ENCODE measurements at regions not wholly inside any gene's neighbourhood (a gene's known extent, or its start where the extent isn't known, plus 50 kb on each side); places are given as distances from the start of the nearest gene placed in this dataset.
A peak's percentile ranks its signal among the peaks of the same experiment; 100 is the strongest.

DNA sequence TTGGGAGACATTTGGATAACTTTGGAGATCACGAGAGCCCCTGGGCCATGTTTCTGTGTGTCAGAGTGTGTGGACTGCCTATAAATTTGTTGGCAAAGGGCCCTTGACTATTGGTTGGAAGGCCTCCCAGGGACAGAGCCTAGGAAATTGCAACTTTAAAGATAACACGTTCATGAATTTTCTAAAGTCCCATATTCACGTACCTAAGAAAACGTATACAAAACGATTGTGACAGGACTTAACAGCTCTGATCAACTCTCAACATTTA lies 55.8 kb downstream of the DOP1B start:
- WGBS (ENCODE audit: low lambda C conversion rate) = 92% methylated on average over 5 of the region's 5 CpGs
- no peak for TF ChIP-seq MEF2A (IDR thresholded peaks at IDR 0.05; ENCODE audit: borderline replicate concordance, low read depth)
- no peak for TF ChIP-seq RCOR1 (IDR thresholded peaks at IDR 0.05; ENCODE audit: low read length)
- TF ChIP-seq, protein P1, sequence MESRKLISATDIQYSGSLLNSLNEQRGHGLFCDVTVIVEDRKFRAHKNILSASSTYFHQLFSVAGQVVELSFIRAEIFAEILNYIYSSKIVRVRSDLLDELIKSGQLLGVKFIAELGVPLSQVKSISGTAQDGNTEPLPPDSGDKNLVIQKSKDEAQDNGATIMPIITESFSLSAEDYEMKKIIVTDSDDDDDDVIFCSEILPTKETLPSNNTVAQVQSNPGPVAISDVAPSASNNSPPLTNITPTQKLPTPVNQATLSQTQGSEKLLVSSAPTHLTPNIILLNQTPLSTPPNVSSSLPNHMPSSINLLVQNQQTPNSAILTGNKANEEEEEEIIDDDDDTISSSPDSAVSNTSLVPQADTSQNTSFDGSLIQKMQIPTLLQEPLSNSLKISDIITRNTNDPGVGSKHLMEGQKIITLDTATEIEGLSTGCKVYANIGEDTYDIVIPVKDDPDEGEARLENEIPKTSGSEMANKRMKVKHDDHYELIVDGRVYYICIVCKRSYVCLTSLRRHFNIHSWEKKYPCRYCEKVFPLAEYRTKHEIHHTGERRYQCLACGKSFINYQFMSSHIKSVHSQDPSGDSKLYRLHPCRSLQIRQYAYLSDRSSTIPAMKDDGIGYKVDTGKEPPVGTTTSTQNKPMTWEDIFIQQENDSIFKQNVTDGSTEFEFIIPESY (IDR thresholded peaks at IDR 0.05; ENCODE audit: borderline replicate concordance, low read depth) = no peak
- TF ChIP-seq POLR2AphosphoS5 (IDR thresholded peaks at IDR 0.05; ENCODE audit: low read depth, low read length) = no peak
- TF ChIP-seq, protein P2, sequence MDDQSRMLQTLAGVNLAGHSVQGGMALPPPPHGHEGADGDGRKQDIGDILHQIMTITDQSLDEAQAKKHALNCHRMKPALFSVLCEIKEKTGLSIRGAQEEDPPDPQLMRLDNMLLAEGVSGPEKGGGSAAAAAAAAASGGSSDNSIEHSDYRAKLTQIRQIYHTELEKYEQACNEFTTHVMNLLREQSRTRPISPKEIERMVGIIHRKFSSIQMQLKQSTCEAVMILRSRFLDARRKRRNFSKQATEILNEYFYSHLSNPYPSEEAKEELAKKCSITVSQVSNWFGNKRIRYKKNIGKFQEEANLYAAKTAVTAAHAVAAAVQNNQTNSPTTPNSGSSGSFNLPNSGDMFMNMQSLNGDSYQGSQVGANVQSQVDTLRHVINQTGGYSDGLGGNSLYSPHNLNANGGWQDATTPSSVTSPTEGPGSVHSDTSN (IDR thresholded peaks at IDR 0.05) = no peak
- TF ChIP-seq SMC3 (IDR thresholded peaks at IDR 0.05; ENCODE audit: low read depth, low read length) = no peak
- no peak for TF ChIP-seq EZH2phosphoT487 (IDR thresholded peaks at IDR 0.05; ENCODE audit: borderline replicate concordance, low read depth)
- no peak for TF ChIP-seq GABPA (IDR thresholded peaks at IDR 0.05; ENCODE audit: low read depth)

DNA sequence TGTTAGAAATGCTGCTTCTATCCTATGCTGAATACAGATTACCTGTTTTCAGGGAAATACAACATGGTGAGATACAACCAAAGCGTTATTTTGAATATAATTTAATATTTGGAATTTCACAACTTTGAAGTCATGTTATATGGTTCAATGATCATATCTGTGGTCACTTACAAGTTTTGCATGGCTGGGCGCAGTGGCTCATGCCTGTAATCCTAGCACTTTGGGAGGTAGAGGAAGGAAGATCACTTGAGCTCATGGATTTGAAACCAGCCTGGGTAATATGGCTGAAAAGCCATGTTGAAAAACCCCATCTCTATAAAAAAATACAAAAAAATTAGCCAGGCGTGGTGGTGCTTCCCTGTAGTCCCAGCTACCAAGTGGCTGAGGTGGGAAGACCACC lies 57.9 kb downstream of the DOP1B start:
- Histone ChIP-seq H3K4me1 (ENCODE audit: control insufficient read depth in 1 of 2, insufficient read depth in 2 of 2, low read depth in 1 of 2, low read length in 1 of 2) (peaks cover 0 to 26% of the 10 kb centered on the region in 2 experiments; a peak in 2 of 4 replicates), H3K9me2 (no peaks in the 10 kb centered on the region), H3K9me3 (no peaks in the 10 kb centered on the region), H3K36me3 (replicated peaks in 1 of 2; ENCODE audit: control insufficient read depth in 1 of 2, insufficient read depth in 2 of 2, low read length in 1 of 2) (peaks cover 3 to 17% of the 10 kb centered on the region in 2 experiments), H3K9ac (no peak overlapping the region), H3F3A (replicated peaks; ENCODE audit: insufficient read depth) (peaks cover 26% of the 10 kb centered on the region), H3K27me3 (ENCODE audit: insufficient read depth) (no peaks in the 10 kb centered on the region), H3K79me2 (ENCODE audit: insufficient read depth) (no peaks in the 10 kb centered on the region), H3K4me2 (no peak overlapping the region), H2AFZ (ENCODE audit: low read depth) (no peak overlapping the region), H3K27ac (ENCODE audit: low read depth in 2 of 2, low read length in 1 of 2) (no peak overlapping the region), H4K20me1 (ENCODE audit: insufficient read depth) (no peaks in the 10 kb centered on the region), H3K4me3 (ENCODE audit: low read depth in 2 of 2, low read length in 1 of 2) (no peak overlapping the region)
- TF ChIP-seq NRF1 (IDR thresholded peaks at IDR 0.05; ENCODE audit: low read depth, low read length) (no peak), GATA2 (CRISPR knock-in tag; IDR thresholded peaks at IDR 0.05) (no peak)
- DNase-seq = no peak
- ChIA-PET POLR2A (no interaction called here), CTCF (interaction anchor here (3.3 kb wide), 1 partner anchor 73 kb away, joined by 10 read pairs; no protein-coding TSS in a partner anchor)
- WGBS (ENCODE audit: low lambda C conversion rate) = 96% methylated on average over 3 of the region's 3 CpGs

More for the DNA sequence above, 55.8 kb downstream of the DOP1B start:
- Histone ChIP-seq H3K4me1 (ENCODE audit: control insufficient read depth in 1 of 2, insufficient read depth in 2 of 2, low read depth in 1 of 2, low read length in 1 of 2) (peaks cover 0 to 37% of the 10 kb centered on the region in 2 experiments; a peak in 2 of 4 replicates), H3K9me2 (no peaks in the 10 kb centered on the region), H2AFZ (ENCODE audit: low read depth) (peak overlapping the region; percentile 42; the same call in 1 of the 2 replicates), H3K4me3 (ENCODE audit: low read depth in 2 of 2, low read length in 1 of 2) (no peak overlapping the region), H3K9me3 (no peaks in the 10 kb centered on the region), H4K20me1 (ENCODE audit: insufficient read depth) (no peaks in the 10 kb centered on the region), H3K27me3 (ENCODE audit: insufficient read depth) (no peaks in the 10 kb centered on the region), H3K4me2 (0 out of 2 replicates have a peak overlapping the region, but pooled peaks have one; percentile 41), H3K9ac (peak overlapping the region; percentile 15; the same call in 1 of the 2 replicates), H3F3A (replicated peaks; ENCODE audit: insufficient read depth) (peaks cover 26% of the 10 kb centered on the region), H3K79me2 (ENCODE audit: insufficient read depth) (no peaks in the 10 kb centered on the region), H3K27ac (ENCODE audit: low read depth in 2 of 2, low read length in 1 of 2) (peak overlapping the region in 1 of 2 experiments; percentile 74; a peak in 2 of 4 replicates), H3K36me3 (replicated peaks in 1 of 2; ENCODE audit: control insufficient read depth in 1 of 2, insufficient read depth in 2 of 2, low read length in 1 of 2) (peaks cover 3 to 11% of the 10 kb centered on the region in 2 experiments)
- POLR2A ChIA-PET = no interaction called here
- no peak for DNase-seq
- CTCF ChIA-PET = interaction anchor here (1.0 to 4.0 kb wide), 2 partner anchors 11 to 71 kb away, joined by 3 to 41 read pairs; no protein-coding TSS in a partner anchor

Data from SK-N-SH (cell line).